Activated CD8-positive, alpha-beta memory T cell treated with anti-CD3 and anti-CD28 coated beads, Interleukin-2, amount 10 ng/mL, durations not matched to agents 7 days and 5 days (primary cell): ENCODE measurements at regions not wholly inside any gene's neighbourhood (a gene's known extent, or its start where the extent isn't known, plus 50 kb on each side); places are given as distances from the start of the nearest gene placed in this dataset.

Experiments used
- ATAC-seq: fragments of 150-1000 bp; cut with Tn5 transposase; one replicate; pipeline ENCODE4 v1.10.0; 2021; ENCODE audit warnings: moderate library complexity
- CTCF ChIA-PET: fragments of 350-600 bp; sonication (Branson Sonifier 250); formaldehyde crosslinking; loops from one replicate; lab custom pipeline; 2021; ENCODE audit warnings: antibody characterized with exemption; lab: Charles Lee
- DNase-seq: peaks from one replicate; pipeline ENCODE4 v3.0.0-alpha.2; 2020
- H3K27ac Mint-ChIP-seq: one replicate; pipeline ENCODE4 v1.8.0; 2021; ENCODE audit warnings: mild to moderate bottlenecking, mixed read lengths
- H3K27me3 Mint-ChIP-seq: one replicate; pipeline ENCODE4 v1.8.0; 2021; ENCODE audit warnings: mixed read lengths
- H3K36me3 Mint-ChIP-seq: one replicate; pipeline ENCODE4 v1.8.0; 2021; ENCODE audit warnings: mild to moderate bottlenecking, mixed read lengths
- H3K4me1 Mint-ChIP-seq: one replicate; pipeline ENCODE4 v1.8.0; 2021; ENCODE audit warnings: mixed read lengths
- H3K4me3 Mint-ChIP-seq: one replicate; pipeline ENCODE4 v1.8.0; 2021; ENCODE audit warnings: mild to moderate bottlenecking, moderate library complexity, mixed read lengths
- H3K9me3 Mint-ChIP-seq: one replicate; pipeline ENCODE4 v1.8.0; 2022; ENCODE audit warnings: low read depth, mixed read lengths

- Mint-ChIP-seq H3K4me1 (no peaks in the 10 kb centered on the region), H3K27ac (no peak overlapping the region), H3K9me3 (no peaks in the 10 kb centered on the region), H3K27me3 (no peaks in the 10 kb centered on the region), H3K36me3 (no peaks in the 10 kb centered on the region), H3K4me3 (no peak overlapping the region)
- no peak for ATAC-seq
- CTCF ChIA-PET = no interaction called here
- no peak for DNase-seq
Observed at GRCh38 chr10:21260506-21261149, 264.9 kb downstream of the SKIDA1 start.

DNA sequence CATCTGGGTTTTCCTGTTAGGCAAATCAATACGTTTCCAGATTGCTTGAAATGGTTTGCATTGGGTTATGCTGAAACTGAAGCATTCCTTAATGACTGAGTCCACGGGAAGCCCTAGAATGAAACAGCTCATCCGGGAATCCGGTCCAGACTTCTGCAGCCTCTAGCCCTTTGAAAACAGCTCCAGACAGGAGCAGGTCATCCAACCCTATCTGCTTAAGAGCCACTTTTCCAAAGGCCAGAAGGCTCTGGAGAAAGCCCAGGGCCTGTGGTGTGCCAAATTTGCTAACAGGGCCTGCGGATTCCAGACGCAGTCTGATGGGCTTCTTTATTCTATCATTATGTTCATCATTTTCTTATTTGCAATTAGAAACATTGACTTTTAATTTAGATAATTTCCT is 265.4 kb downstream of the SKIDA1 start:
- ATAC-seq (no peak), DNase-seq (no peak)
- H3K4me3 Mint-ChIP-seq = no peak overlapping the region
- no peaks in the 10 kb centered on the region for H3K9me3 Mint-ChIP-seq
- no peaks in the 10 kb centered on the region for H3K36me3 Mint-ChIP-seq
- H3K4me1 Mint-ChIP-seq = no peaks in the 10 kb centered on the region
- H3K27me3 Mint-ChIP-seq = no peaks in the 10 kb centered on the region
- CTCF ChIA-PET = no interaction called here
- no peak overlapping the region for H3K27ac Mint-ChIP-seq

DNA sequence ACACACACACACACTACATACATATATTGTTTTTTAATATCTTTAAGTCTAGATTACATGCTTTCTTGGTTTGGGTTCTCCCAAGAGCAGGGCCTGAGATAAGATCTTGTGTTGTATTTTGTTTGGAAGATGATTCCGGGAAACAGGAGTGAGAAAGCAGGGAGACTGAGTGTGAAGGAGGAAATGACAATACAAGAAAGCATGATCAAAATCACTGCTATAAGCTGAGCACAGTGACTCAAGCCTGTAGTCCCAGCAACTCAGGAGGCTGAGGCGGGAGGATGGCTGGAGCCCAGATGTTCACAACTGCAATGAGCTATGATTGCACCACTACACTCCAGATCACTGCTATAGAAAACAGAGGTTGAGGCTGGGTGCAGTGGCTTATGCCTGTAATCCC is 267.6 kb downstream of the SKIDA1 start:
- Mint-ChIP-seq H3K36me3 (no peaks in the 10 kb centered on the region), H3K27ac (no peak overlapping the region), H3K4me1 (no peaks in the 10 kb centered on the region), H3K4me3 (no peak overlapping the region), H3K27me3 (no peaks in the 10 kb centered on the region), H3K9me3 (no peaks in the 10 kb centered on the region)
- CTCF ChIA-PET = no interaction called here
- no peak for DNase-seq
- ATAC-seq = no peak

DNA sequence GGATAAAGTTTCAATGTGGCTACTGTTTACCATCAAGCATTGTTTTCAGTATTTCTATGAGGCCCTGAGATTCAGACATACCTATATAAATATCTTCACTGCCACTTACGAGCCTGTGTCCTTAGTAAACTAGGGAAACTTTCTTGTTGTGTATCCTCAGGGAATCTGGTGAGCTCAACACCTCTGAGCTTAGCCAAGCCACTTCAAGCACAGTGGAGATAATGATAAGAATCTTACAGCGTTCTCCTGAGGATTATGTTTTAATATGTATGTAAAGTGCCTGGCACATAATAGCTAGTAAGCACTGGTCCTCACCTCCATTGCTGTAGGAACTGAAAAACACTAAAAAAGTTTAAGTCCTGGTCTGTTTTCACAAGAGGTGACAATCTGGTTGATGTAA is 268.3 kb downstream of the SKIDA1 start:
- Mint-ChIP-seq H3K36me3 (no peaks in the 10 kb centered on the region), H3K9me3 (no peaks in the 10 kb centered on the region), H3K27ac (no peak overlapping the region), H3K4me1 (no peaks in the 10 kb centered on the region), H3K4me3 (no peak overlapping the region), H3K27me3 (no peaks in the 10 kb centered on the region)
- ATAC-seq (no peak), DNase-seq (no peak)
- CTCF ChIA-PET = no interaction called here

DNA sequence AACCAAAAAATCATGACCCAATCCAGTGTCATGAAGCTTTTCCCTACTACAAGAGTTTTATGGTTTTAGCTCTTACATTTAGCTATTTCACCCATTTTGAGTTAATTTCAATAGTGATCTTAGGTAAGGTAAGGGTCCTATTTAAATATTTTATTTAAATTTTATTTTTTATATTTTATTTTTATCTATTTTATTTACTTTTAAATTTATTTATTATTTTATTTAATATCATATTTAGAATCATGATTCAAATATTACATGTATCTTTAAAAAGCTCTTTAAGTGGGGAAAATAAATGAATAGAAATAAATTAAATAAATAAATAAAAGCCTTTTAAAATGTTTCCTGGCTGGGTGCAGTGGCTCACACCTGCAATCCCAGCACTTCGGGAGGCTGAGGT is 276.0 kb downstream of the SKIDA1 start:
- H3K27ac Mint-ChIP-seq = no peak overlapping the region
- H3K36me3 Mint-ChIP-seq = no peaks in the 10 kb centered on the region
- no peaks in the 10 kb centered on the region for H3K27me3 Mint-ChIP-seq
- no peaks in the 10 kb centered on the region for H3K9me3 Mint-ChIP-seq
- no peaks in the 10 kb centered on the region for H3K4me1 Mint-ChIP-seq
- no peak overlapping the region for H3K4me3 Mint-ChIP-seq
- ATAC-seq = no peak
- no peak for DNase-seq
- CTCF ChIA-PET = no interaction called here

GRCh38 chr10:21247592-21247991 is 277.9 kb downstream of the SKIDA1 start:
- CTCF ChIA-PET = no interaction called here
- H3K9me3 Mint-ChIP-seq = no peaks in the 10 kb centered on the region
- ATAC-seq (no peak), DNase-seq (no peak)
- H3K27ac Mint-ChIP-seq = no peak overlapping the region
- H3K4me1 Mint-ChIP-seq = no peaks in the 10 kb centered on the region
- no peaks in the 10 kb centered on the region for H3K27me3 Mint-ChIP-seq
- no peak overlapping the region for H3K4me3 Mint-ChIP-seq
- no peaks in the 10 kb centered on the region for H3K36me3 Mint-ChIP-seq

DNA sequence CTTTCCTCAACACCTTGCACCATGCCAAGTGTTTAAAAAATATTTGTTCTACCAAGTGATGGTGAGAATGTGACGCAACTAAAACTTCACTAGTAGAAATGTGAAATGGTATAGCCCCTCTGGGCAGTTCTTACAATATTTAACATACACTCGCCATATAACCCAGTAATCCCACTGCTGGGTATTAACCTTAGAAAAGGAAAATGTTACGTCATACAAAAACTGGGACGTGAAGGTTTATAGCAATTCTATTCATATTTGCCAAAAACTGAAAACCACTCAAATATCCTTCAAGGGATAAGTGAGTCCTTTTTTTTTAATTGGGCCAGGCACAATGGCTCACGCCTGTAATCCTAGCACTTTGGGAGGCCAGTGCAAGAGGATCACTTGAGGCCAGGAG is 279.3 kb downstream of the SKIDA1 start:
- Mint-ChIP-seq H3K27ac (no peak overlapping the region), H3K27me3 (no peaks in the 10 kb centered on the region), H3K4me3 (no peak overlapping the region), H3K36me3 (no peaks in the 10 kb centered on the region), H3K9me3 (no peaks in the 10 kb centered on the region), H3K4me1 (no peaks in the 10 kb centered on the region)
- DNase-seq = no peak
- CTCF ChIA-PET = no interaction called here
- no peak for ATAC-seq

DNA sequence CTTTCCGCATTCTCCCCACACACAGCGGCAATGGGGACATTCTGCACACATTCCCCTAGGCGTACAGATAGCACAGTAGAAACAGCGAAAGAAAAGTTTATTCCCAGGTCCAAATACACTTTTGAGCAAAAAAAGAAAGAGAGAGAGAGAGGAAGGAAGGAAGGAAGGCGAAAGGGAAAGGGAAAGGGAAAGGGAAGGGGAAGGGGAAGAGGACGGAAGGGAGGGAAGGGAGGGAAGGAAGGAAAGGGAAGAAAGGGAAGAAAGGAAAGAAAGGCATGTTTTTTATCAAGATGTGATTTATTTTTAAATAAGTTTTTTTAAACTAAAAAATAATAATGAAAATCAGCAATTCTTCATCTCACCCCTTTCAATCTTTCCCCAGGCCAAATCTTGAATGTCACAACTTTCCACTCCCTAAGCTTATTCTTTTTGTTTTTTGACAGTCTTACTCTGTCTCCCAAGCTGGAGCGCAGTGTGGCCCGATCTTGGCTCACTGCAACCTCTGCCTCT is 281.7 kb downstream of the SKIDA1 start:
- Mint-ChIP-seq H3K4me1 (no peaks in the 10 kb centered on the region), H3K27me3 (no peaks in the 10 kb centered on the region), H3K36me3 (no peaks in the 10 kb centered on the region), H3K27ac (no peak overlapping the region), H3K4me3 (no peak overlapping the region), H3K9me3 (no peaks in the 10 kb centered on the region)
- DNase-seq (no peak), ATAC-seq (no peak)
- CTCF ChIA-PET = no interaction called here

DNA sequence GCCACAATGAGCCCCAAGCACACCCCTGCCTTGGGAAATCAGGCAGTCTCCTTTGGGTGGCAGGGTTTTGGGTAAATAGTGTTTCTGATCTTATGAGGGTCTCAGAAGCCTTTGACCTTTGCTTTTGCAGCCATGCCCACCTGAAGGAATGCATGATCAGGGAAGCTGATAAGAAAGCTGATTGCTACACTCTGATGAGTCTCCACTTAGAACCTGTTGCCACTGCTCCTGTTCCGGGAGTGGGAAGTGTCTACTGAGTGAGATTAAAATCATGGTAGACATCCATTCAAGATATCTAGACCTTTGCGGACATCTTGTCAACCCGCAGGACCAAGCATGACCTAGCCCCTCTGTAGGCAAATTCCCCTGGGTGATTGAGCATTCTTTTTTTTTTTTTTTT is 282.6 kb downstream of the SKIDA1 start:
- Mint-ChIP-seq H3K4me1 (no peaks in the 10 kb centered on the region), H3K27ac (no peak overlapping the region), H3K9me3 (no peaks in the 10 kb centered on the region), H3K27me3 (no peaks in the 10 kb centered on the region), H3K36me3 (no peaks in the 10 kb centered on the region), H3K4me3 (no peak overlapping the region)
- DNase-seq (no peak), ATAC-seq (no peak)
- CTCF ChIA-PET = no interaction called here

GRCh38 chr10:21238717-21239116 is 286.8 kb downstream of the SKIDA1 start:
- H3K36me3 Mint-ChIP-seq = no peaks in the 10 kb centered on the region
- H3K4me3 Mint-ChIP-seq = no peak overlapping the region
- no peak overlapping the region for H3K27ac Mint-ChIP-seq
- no peaks in the 10 kb centered on the region for H3K9me3 Mint-ChIP-seq
- ATAC-seq = no peak
- no peaks in the 10 kb centered on the region for H3K4me1 Mint-ChIP-seq
- CTCF ChIA-PET = no interaction called here
- DNase-seq = no peak
- H3K27me3 Mint-ChIP-seq = no peaks in the 10 kb centered on the region

GRCh38 chr10:21238044-21238443 is 287.4 kb downstream of the SKIDA1 start:
- no peak overlapping the region for H3K4me3 Mint-ChIP-seq
- no peaks in the 10 kb centered on the region for H3K9me3 Mint-ChIP-seq
- CTCF ChIA-PET = no interaction called here

DNA sequence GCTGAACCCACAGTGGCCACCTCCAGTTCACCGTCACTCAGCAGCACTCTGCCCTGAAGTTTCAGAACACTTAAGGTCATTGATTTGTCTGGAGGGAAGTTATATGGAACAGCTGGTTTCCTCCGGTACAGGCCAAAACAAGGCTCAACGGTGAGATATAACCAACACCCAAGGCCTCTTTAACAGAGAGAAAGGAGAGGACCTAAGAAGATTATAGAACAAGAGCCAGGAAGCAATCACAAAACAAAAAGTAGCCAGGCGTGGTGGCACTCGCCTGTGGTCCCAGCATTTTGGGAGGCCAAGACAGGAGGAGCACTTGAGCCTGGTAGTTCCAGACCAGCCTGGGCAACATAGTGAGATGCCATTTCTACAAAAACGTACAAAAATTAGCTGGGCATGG is 290.7 kb downstream of the SKIDA1 start:
- CTCF ChIA-PET = no interaction called here
- DNase-seq (no peak), ATAC-seq (no peak)
- Mint-ChIP-seq H3K27ac (no peak overlapping the region), H3K36me3 (no peaks in the 10 kb centered on the region), H3K4me1 (no peaks in the 10 kb centered on the region), H3K27me3 (no peaks in the 10 kb centered on the region), H3K4me3 (no peak overlapping the region), H3K9me3 (no peaks in the 10 kb centered on the region)

More at GRCh38 chr10:21238044-21238443, 287.4 kb downstream of the SKIDA1 start:
- Mint-ChIP-seq H3K27me3 (no peaks in the 10 kb centered on the region), H3K27ac (no peak overlapping the region), H3K36me3 (no peaks in the 10 kb centered on the region), H3K4me1 (no peaks in the 10 kb centered on the region)
- no peak for DNase-seq
- no peak for ATAC-seq

DNA sequence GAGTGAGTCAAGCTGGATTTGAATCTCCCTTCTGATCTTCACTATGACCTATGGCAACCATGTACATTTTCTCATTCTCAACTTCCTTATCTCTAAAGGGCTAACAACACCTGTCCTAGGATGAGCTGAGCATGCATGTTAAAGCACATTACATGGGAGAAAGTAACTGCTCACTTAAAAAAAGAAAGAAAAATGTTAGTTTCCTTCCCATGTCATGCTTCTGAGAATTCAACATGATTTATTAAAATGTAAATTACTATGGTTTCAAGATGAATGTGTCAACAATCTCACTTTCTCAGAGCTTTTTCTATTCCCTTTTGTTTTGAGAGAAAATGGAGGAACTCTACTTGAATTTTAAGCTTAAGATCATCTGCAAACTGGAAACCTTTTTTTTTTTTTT is 295.3 kb downstream of the SKIDA1 start:
- H3K27ac Mint-ChIP-seq = no peak overlapping the region
- H3K36me3 Mint-ChIP-seq = no peaks in the 10 kb centered on the region
- no peak for ATAC-seq
- no peaks in the 10 kb centered on the region for H3K9me3 Mint-ChIP-seq
- CTCF ChIA-PET = no interaction called here
- no peaks in the 10 kb centered on the region for H3K27me3 Mint-ChIP-seq
- no peaks in the 10 kb centered on the region for H3K4me1 Mint-ChIP-seq
- no peak overlapping the region for H3K4me3 Mint-ChIP-seq
- no peak for DNase-seq

- Mint-ChIP-seq H3K4me3 (no peak overlapping the region), H3K27ac (no peak overlapping the region), H3K9me3 (peaks cover 2% of the 10 kb centered on the region), H3K36me3 (no peaks in the 10 kb centered on the region), H3K27me3 (no peaks in the 10 kb centered on the region), H3K4me1 (no peaks in the 10 kb centered on the region)
- no peak for DNase-seq
- ATAC-seq = no peak
- CTCF ChIA-PET = no interaction called here
Observed at GRCh38 chr10:21217748-21218367, 307.6 kb downstream of the SKIDA1 start.
